HK-2 (cell line): ENCODE measurements at regions not wholly inside any gene's neighbourhood (a gene's known extent, or its start where the extent isn't known, plus 50 kb on each side); places are given as distances from the start of the nearest gene placed in this dataset.

Experiments
- DNase-seq: peaks from one replicate; pipeline ENCODE4 v3.0.0-alpha.2; 2018; ENCODE audit not compliant: unreplicated experiment

GRCh38 chr21:38699048-38699447 is 106.7 kb upstream of the ETS2 start:
- DNase-seq, result no peak

- DNase-seq, result no peak
Measured at GRCh38 chr21:38702196-38702595, 103.5 kb upstream of the ETS2 start.

DNA sequence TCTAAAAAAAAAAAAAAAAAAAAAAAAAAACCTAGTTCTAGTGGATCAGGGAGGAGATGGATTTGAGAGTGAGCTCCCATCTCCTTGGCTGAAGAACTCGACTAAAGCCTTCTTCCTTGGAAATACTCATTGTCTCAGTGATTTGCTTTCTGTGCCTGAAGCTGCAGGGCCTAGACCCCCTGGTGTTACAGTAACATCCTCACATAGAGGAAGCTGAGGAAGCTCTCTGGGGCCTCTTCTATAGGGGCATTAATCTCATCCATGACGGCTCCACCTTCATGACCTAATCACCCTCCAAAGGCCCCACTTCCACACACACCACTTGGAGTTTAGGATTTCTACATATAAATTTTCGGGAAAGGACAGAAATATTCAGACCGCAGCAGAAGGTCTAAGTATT is 95.9 kb upstream of the ETS2 start:
- no peak for DNase-seq

- DNase-seq, result peak; percentile 4
Measured at GRCh38 chr21:38712071-38712470, 93.7 kb upstream of the ETS2 start.

- no peak for DNase-seq
Measured at GRCh38 chr21:38712664-38713063, 93.1 kb upstream of the ETS2 start.

- DNase-seq, result no peak
Measured at GRCh38 chr21:38714039-38714817, 91.5 kb upstream of the ETS2 start.

- no peak for DNase-seq
Measured at GRCh38 chr21:38714999-38715398, 90.7 kb upstream of the ETS2 start.

- DNase-seq, result no peak
Measured at GRCh38 chr21:38716088-38716487, 89.6 kb upstream of the ETS2 start.

DNA sequence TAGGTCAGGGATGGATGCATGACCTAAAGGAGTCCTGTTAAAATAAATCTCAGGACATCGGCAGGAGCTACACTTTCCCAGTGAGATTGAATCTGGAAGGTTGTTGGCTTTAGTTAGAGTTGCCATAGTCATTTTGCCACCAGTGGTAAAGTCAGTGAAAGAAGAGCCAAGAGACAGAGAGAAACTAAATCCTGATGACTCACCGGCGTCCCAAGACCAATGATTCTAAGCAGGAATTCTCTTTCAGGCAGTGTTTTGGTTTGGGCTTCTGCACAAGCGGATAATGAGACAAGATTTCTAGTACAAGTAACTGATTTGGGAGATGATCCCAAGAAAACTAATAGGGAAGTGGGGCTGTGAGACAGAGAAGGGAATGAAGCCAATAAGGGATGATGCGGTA is 88.8 kb upstream of the ETS2 start:
- DNase-seq, result no peak

DNA sequence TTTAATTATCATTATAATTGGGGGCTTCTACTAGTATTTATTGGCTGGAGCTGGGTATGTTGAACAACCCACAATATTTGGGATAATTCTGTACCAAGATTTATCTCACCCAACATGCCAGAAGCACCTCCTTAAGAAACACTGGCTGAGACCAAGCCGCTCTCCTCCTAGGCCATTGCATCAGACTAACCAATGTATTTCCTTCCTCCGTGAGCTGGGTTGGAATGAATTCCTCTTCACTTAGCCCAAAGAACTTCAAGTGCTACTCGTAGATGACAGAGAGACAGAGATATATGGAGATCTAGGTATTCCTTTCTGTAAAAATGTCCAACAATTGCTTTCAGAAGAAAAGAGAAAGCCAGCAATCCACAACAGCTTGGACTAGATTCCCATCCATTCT is 87.2 kb upstream of the ETS2 start:
- DNase-seq, result no peak

GRCh38 chr21:38720074-38720473 is 85.7 kb upstream of the ETS2 start:
- DNase-seq, result no peak

DNA sequence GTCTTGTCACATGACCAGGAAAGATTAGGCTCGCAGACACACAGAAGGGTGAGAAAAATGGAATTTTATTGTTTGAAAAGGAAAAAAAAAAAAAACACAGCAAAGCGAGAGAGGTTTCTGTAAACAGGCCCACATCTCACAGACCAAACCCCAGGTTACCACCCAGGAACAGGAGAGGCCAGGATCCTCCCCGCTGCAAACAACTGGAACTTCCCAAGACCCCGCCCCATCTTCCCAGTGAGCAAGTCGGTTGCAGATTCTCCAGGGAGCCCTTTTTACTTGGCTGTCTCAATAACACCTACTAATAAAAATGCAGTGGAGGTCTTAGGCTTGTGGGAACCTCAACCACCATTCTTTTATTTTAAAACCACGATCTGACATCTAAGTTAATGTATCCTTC is 84.7 kb upstream of the ETS2 start:
- no peak for DNase-seq

DNA sequence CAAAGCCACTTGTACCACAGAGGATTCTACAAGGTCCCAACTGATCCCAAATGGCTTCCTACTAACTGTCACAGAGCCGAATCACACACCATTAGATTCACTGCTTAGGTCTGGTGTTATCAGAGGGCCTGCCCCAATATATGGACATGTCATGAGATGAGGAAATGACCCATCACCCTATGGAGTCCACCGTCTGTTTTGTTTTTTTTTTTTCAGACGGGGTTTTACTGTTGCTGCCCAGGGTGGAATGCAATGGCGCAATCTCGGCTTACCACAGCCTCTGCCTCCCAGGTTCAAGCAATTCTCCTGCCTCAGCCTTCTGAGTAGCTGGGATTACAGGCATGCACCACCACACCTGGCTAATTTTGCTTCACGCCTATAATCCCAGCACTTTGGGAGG is 83.8 kb upstream of the ETS2 start:
- no peak for DNase-seq

DNA sequence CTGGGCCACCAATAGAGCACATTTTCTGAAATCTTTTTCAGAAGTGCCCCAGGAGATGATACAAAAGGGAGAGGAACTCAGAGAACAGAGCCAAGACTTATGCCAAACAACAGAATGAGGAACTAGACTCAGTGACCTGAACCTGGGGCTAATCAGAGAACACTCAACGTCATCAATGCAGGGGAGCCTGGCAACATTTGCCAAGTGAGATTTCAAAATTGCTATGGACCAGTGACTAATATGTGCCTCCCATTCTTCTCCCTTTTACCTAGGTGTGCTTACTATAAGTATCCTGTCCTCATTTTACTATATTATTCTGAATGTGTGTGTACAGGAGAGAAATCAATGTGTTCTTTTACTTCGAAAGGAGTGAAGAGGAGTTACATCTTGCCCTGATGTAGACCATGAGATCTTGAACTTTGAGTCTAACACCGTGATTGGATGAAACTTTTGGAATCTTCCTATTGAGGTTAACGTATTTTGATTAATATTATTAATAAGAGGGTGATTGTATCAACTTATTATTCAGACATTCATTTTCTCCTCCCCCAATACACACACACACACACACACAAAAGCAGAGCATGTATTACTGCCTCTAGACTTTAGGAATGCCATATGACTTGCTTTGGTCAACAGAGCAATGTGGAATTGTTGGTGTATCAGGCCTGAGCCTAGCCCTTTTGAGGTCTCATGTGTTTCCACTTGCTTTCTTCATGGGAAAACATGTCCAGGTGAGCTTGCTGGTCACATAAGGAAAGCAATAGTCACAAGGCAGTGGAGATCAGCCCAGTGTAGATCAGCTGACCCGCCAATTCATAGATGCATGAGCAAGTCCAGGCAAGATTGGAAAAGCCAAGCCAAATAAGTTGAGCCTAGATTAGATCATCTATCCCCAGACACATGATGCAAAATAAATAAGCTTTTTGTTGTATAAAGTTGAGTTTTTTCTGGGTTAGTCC is 80.3 kb upstream of the ETS2 start:
- DNase-seq, result no peak

GRCh38 chr21:38726482-38726881 is 79.2 kb upstream of the ETS2 start:
- DNase-seq, result no peak

DNA sequence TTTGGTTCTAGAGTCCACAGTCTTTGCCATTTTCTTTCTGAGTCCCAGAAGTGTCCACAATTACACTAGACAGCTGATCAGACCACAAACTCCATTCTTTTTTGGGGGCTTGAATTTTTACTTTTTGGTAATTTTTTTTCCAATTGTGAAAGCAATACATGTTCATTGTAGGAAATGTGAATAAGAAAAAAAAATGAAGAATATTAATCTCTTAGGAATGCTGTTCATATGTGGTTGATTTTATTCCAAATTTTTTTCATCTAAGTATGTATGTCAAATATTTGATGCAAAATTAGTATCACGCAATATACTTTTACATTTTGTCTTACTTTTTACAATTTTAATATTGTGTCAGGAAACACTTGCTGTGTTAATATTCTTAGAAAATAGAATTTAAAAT is 76.4 kb upstream of the ETS2 start:
- DNase-seq, result no peak

GRCh38 chr21:38729754-38730379 is 75.9 kb upstream of the ETS2 start:
- DNase-seq, result no peak

- DNase-seq, result peak; percentile 79
Measured at GRCh38 chr21:38733972-38734546, 71.7 kb upstream of the ETS2 start.

- DNase-seq, result no peak
Measured at GRCh38 chr21:38734646-38735365, 70.9 kb upstream of the ETS2 start.

GRCh38 chr21:38735626-38736206 is 70.0 kb upstream of the ETS2 start:
- DNase-seq, result no peak

- no peak for DNase-seq
Measured at GRCh38 chr21:38740090-38740489, 65.6 kb upstream of the ETS2 start.
